Epithelial cell of esophagus (primary cell): ENCODE measurements at regions not wholly inside any gene's neighbourhood (a gene's known extent, or its start where the extent isn't known, plus 50 kb on each side); places are given as distances from the start of the nearest gene placed in this dataset.
"Not testable (repeated sequence)": the region's sequence is repeated elsewhere in the genome, so short reads cannot be mapped to it uniquely, and the experiment has no call there.

ENCODE experiments used
- DNase-seq: peaks from one replicate; pipeline ENCODE4 v3.0.0; 2010; ENCODE audit warnings: low read depth
- H3K4me3 ChIP-seq: 2 replicates; pipeline ENCODE4 v1.5.1; 2011; ENCODE audit warnings: mild to moderate bottlenecking, low read length, control low read depth
- TF ChIP-seq, protein P1 (sequence below): IDR thresholded peaks from 2 replicates; pipeline ENCODE4 v1.5.1; 2011; ENCODE audit warnings: low read depth, mild to moderate bottlenecking, low read length, control low read depth, inconsistent platforms; ENCODE audit not compliant: insufficient read depth; ENCODE audit errors: missing control alignments

DNA sequence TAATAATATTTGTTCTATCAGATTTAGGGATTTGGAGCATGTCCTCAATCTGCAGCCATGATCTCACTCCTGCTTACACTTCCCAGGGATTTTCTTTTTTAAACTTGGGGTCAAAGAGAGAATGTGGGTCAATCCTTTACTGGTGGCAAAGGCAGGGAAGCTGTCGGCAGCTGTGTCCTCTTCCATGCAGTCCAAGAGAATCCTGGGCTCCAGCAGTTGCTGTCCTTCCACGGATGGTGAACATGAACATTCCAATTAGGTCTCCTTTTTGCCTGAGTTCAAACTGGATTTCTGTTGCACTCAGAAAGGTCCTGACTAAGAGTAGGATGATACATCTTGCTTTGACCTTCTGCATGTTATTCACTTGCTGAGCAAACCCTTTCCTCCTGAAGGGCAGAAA lies 73.9 kb downstream of the ARL6IP4 start:
- no peak overlapping the region for H3K4me3 ChIP-seq
- TF ChIP-seq, protein P1, sequence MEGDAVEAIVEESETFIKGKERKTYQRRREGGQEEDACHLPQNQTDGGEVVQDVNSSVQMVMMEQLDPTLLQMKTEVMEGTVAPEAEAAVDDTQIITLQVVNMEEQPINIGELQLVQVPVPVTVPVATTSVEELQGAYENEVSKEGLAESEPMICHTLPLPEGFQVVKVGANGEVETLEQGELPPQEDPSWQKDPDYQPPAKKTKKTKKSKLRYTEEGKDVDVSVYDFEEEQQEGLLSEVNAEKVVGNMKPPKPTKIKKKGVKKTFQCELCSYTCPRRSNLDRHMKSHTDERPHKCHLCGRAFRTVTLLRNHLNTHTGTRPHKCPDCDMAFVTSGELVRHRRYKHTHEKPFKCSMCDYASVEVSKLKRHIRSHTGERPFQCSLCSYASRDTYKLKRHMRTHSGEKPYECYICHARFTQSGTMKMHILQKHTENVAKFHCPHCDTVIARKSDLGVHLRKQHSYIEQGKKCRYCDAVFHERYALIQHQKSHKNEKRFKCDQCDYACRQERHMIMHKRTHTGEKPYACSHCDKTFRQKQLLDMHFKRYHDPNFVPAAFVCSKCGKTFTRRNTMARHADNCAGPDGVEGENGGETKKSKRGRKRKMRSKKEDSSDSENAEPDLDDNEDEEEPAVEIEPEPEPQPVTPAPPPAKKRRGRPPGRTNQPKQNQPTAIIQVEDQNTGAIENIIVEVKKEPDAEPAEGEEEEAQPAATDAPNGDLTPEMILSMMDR, result no peak

DNA sequence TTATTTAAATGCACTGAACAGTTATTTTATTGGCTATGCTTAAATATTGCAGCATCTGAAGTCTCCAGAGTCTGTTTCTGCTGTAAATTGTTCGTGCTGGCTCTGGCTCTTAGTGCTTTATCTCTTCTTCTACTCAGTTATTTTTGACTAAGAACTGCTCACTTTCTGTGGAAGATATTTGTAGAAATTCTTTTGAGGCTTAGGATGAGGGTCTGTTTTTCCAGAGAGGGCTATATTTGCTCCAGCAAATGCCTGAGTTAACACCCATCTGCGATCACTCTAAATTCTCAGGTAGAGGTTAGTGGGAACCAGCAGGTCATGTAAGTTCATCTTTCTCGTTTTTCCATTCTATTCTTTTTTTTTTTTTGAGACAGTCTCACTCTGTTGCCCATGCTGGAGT lies 71.1 kb downstream of the ARL6IP4 start:
- TF ChIP-seq, protein P1, result no peak
- H3K4me3 ChIP-seq, result no peak overlapping the region
- DNase-seq, result no peak

More for the DNA sequence above, 73.9 kb downstream of the ARL6IP4 start:
- no peak for DNase-seq

DNA sequence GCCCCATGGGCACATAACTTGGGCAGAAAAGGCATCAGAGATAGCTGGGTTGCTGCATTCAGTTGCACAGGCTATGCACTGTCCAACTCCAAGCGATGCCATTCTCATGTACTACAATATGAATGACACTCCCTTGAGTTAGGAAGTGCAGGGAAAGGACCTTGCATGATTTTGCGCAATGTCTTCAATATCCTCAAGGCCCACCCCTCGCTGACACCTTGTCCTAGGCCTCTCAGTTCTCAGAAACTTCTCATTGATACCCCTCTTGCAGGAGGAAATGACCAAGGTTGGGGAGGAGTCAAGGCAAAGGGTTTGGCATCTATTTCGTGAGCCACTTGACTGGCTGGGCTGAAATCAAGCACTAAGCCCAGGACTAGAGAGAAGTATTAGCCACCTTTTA lies 70.4 kb downstream of the ARL6IP4 start:
- H3K4me3 ChIP-seq, result no peak overlapping the region

DNA sequence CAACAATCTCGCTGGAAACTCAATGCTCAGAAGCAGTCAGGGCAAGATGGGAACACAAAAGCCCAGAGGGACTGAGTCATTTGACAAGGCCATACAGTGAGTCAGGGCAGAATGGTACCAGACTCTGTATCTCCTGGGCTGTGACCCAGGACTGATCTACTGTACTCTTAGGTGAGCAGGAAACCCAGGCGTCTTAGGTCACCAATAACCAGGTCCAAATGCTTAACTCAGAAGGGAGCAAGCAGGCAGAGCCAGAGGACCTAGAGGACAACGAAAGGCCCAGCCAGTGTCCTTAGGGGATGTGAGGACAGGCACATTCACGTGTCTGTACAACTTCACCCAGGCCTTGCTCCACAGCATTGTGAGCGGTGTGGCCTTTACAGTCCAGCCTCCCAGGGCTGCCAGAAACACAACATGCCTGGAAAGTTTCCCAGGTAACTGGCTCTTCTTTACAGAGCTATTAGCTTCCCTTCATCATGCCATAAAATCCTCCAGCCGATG lies 69.9 kb downstream of the ARL6IP4 start:
- peak; percentile 70 for DNase-seq
- TF ChIP-seq, protein P1, result no peak
- no peak overlapping the region for H3K4me3 ChIP-seq

More for the DNA sequence above, 70.4 kb downstream of the ARL6IP4 start:
- TF ChIP-seq, protein P1, result no peak
- no peak for DNase-seq

- H3K4me3 ChIP-seq, result no peak overlapping the region
- TF ChIP-seq, protein P1, result no peak
- no peak for DNase-seq
Observed at GRCh38 chr12:123049398-123050240, 69.1 kb downstream of the ARL6IP4 start.

DNA sequence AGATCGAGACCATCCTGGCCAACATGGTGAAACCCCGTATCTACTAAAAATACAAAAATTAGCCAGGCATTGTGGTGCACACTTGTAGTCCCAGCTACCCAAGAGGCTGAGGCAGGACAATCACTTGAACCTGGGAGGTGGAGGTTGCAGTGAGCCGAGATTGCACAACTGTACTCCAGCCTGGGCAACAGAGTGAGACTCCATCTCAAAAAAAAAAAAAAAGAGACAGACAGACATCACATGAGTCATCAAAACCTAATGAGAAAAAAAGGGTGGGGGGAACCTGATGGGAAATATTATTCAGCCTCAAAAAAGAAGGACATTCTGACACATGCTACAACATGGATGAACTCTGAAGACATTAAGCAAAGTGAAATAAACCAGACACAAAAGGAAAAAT lies 67.4 kb downstream of the ARL6IP4 start:
- H3K4me3 ChIP-seq, DNase-seq: not testable (repeated sequence)

- H3K4me3 ChIP-seq, result no peak overlapping the region
- DNase-seq, result no peak
- TF ChIP-seq, protein P1, result no peak
Observed at GRCh38 chr12:123047289-123047688, 66.8 kb downstream of the ARL6IP4 start.
